KOPT-K1 (cell line): ENCODE measurements at regions not wholly inside any gene's neighbourhood (a gene's known extent, or its start where the extent isn't known, plus 50 kb on each side); places are given as distances from the start of the nearest gene placed in this dataset.
"Not testable (repeated sequence)": the region's sequence is repeated elsewhere in the genome, so short reads cannot be mapped to it uniquely, and the experiment has no call there.

ENCODE experiments used
- H3K27ac ChIP-seq: fragments of 200-600 bp; sonication (generic); 2 replicates; pipeline ENCODE4 v1.5.1; 2016; ENCODE audit warnings: antibody characterized with exemption, mild to moderate bottlenecking, low read depth, low read length; ENCODE audit not compliant: poor library complexity, severe bottlenecking
- H3K36me3 ChIP-seq: fragments of 200-600 bp; sonication (generic); 2 replicates; pipeline ENCODE4 v1.5.1; 2017; ENCODE audit warnings: antibody characterized with exemption, mild to moderate bottlenecking, low read length, moderate library complexity; ENCODE audit not compliant: insufficient read depth
- H3K9me3 ChIP-seq: fragments of 200-600 bp; sonication (generic); 2 replicates; pipeline ENCODE4 v1.5.1; 2017; ENCODE audit warnings: antibody characterized with exemption, low read length, mild to moderate bottlenecking; ENCODE audit not compliant: insufficient read depth, poor library complexity, severe bottlenecking

DNA sequence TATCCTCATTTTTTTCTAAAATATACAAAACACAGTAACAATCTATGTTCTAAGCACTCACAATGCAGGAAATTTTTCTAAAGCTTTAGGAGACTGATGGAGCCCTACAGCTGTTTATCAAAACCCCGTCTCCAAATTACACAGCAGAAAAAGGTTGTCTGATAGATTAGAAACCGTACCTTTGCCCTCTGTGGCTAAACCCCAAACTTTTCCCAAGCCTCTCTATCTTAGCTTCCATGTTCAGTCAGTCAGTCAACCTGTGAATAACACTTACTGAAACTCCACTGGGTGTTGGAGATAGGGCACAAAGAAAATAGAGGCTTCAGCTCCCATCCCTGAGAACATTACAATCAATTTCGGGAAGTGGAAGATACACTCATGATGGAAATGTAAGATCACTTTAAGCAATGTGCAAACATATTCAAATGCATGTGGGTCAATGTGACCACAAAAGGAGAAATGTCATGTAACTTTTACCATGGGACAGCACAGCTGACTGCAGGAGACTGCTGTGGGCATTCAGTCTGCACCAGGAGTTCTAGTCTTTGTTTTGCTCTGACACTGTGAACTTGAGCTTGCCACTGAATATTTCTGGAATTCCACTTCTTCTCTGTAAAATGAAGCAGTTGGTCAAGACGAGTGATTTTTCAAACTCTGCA lies 279.5 kb upstream of the PIK3R1 start:
- H3K27ac ChIP-seq, result no peak overlapping the region
- peaks cover 6% of the 10 kb centered on the region for H3K9me3 ChIP-seq
- no peaks in the 10 kb centered on the region for H3K36me3 ChIP-seq

DNA sequence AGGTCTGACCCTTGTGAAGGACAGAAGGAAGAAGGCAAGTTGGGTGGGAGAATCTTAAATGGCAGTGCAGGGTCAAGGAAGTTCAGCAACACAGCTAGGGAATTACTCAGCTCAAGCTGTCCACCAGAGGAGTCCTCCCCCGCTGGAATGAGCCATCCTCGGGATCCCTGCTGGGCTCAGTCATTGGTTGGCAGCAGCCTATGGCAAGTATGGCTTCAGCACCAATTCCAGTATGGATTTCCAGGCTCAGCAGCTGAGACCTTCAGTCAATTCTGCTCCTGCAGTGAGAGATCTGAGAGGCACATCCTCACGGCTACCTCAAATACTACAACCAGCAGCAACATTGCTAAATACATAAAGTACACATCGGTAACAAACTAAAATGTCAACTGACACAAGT lies 280.6 kb upstream of the PIK3R1 start:
- Histone ChIP-seq H3K9me3 (peaks cover 8% of the 10 kb centered on the region), H3K36me3 (no peaks in the 10 kb centered on the region), H3K27ac (no peak overlapping the region)

DNA sequence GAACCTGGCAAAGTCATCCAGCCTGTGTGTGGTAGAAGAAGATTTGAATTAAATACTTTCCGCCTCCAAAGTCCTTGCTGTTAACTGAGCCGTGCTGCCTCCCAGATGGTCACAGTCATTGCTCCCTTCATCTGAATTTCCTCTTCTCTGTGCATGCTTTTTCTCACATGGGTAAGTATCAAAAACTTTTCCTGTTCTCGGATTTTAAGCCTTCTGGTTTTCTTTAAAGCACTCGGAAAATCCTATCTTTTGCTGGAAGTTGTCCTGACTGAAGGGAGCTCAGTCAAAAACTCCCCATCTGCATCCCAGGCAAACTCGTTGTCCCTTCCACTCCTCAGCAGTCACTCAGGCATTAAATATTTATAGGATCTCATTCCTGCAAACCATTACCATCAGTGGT lies 290.0 kb upstream of the PIK3R1 start:
- H3K9me3 ChIP-seq, result no peaks in the 10 kb centered on the region
- no peaks in the 10 kb centered on the region for H3K36me3 ChIP-seq
- no peak overlapping the region for H3K27ac ChIP-seq

DNA sequence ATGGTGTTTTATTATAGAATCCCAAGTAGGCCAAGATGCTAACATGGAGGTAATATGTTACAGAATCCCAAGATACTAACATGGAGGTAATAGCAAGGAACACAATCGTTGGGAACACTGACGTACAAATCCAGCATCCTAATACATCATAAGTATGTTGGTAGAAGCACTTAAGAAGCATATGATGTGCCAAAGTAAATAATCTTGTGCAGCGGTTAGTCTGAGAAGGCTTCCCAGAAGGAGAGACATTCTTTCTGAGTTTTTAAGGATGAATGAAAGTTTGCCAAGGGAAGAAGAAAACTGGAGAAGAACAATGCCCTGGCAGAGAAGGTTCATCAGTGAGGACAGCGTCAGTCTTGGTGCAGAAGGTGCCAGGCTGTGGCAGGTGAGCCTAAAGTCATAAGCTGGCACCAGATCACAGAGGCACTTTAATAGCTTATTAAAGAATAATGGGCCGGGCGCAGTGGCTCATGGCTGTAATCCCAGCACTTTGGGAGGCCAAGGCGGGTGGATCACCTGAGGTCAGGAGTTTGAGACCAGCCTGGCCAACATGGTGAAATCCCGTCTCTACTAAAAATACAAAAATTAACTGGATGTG lies 294.5 kb upstream of the PIK3R1 start:
- Histone ChIP-seq H3K27ac (no peak overlapping the region), H3K9me3 (peaks cover 11% of the 10 kb centered on the region)

DNA sequence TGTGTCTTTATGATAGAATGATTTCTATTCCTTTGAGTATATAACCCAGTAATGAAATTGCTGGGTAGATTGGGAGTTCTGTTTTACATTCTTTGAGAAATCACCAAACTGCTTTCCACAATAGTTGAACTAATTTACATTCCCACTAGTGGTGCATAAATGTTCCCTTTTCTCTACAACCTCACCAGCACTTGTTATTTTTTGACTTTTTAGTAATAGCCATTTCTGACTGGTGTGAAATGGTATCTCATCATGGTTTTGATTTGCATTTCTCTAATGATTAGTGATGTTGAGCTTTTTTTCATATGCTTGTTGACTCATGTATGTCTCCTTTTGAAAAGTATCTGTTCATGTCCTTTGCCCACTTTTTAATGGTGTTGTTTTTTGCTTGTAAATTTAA lies 296.0 kb upstream of the PIK3R1 start:
- not testable (repeated sequence) for H3K27ac ChIP-seq, H3K36me3 ChIP-seq
- H3K9me3 ChIP-seq, result peaks cover 11% of the 10 kb centered on the region

More for the DNA sequence above, 294.5 kb upstream of the PIK3R1 start:
- no peaks in the 10 kb centered on the region for H3K36me3 ChIP-seq

DNA sequence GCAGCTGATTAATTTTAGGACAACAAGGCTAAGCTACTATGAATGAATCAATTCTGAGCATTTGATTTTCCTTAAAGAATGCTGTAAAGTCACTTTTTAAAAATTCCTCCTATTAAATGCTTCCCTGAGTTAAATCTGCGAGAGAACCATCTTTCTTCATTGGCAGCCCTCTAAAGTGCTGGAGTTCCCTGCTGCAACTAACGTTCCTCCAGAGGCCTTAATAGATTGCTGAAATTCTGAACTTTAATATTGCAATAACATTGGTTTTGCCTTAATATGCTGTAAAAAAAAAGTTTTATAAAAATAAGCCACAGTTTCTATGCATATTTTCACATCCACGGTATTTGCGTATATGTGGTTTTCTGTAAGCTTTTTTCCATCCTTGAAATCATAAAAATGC lies 298.0 kb upstream of the PIK3R1 start:
- no peak overlapping the region for H3K27ac ChIP-seq
- H3K36me3 ChIP-seq, result no peaks in the 10 kb centered on the region
- H3K9me3 ChIP-seq, result peaks cover 11% of the 10 kb centered on the region

DNA sequence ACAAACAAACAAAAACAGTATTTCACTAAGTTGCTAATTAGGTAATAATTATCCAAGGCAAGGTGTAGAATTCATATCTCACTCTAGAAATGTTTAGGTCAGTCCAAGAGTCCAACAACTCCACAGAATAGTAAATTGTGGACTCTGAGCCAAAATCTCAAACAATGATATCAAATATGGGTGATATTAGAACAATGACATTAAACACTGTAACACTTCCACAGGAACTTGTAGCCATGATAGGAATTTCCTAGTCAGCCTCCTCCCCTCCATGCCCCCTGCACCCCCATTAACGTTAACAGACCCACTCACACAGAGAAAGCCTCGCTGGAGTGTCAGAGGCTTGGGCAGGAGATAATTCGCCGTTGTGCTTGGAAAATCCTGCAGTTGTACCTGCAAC lies 305.0 kb upstream of the PIK3R1 start:
- Histone ChIP-seq H3K27ac (no peak overlapping the region), H3K9me3 (no peaks in the 10 kb centered on the region), H3K36me3 (no peaks in the 10 kb centered on the region)

DNA sequence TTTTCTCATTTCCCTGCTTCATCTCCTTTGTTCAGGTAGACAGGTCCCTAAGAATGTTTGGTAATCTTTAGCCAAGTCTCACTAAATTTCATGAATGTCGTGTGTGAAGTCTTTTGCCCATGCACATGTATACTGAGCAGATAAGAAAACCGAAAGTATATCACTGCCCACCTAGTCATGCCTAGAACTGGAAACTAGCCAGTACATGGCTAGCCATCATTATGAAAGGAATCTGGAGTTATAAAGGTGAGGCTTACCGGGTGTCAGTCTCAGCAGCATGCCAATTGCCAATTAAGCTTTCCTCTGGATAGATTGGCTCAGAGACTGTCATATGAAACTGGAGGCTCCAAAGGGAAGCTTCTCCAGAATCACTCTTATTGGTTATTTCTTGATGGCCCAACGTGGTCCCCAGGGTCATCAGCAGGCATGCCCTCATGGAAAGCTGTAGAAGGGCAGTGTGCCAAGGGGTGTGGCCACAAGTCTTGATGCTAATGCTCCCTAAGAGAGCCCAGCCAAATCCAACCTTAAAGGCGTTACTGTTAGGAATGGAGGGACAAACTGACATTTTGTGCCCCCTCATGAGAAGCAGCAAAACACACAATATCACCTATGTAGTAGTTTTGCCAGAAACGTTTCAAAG lies 307.3 kb upstream of the PIK3R1 start:
- Histone ChIP-seq H3K9me3 (no peaks in the 10 kb centered on the region), H3K27ac (no peak overlapping the region), H3K36me3 (no peaks in the 10 kb centered on the region)

DNA sequence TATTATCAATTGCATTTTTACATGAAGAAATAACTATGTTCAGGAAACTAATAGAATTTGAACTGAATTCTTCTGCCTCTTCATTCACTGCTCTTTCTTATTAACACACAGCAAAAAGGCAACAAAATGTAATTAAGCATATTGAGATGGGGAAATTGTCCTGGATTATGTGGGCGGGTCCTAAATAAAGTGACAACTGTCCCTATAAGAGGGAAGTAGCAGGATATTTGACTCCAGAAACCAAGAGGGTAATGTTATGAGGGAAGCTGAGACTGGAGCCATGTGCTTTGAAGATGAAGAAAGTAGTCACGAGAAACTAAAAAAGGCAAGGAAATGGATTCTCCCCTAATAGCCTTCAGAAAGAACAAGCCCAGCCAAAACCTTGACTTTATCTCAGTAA lies 311.2 kb upstream of the PIK3R1 start:
- H3K27ac ChIP-seq, result no peak overlapping the region
- H3K36me3 ChIP-seq, result no peaks in the 10 kb centered on the region
- no peaks in the 10 kb centered on the region for H3K9me3 ChIP-seq

DNA sequence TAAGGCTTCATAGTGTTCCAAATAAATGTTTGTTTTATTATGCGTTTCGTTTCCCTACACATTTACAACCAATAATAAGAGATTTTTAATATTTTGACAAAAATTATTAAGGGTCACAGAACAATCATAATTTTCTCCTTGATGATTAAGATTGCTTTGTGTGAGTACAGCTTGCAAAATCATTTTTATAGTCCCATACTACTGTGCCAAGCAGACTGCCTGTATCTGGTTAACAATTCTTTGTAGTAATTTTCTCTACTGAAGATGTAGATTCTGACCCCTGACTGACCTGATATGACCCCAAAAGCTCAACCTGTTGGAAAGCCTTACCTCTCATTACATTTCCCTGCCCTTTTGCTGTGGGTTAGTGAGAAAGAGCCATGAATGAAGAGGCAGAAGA lies 311.9 kb upstream of the PIK3R1 start:
- H3K36me3 ChIP-seq, result no peaks in the 10 kb centered on the region
- no peaks in the 10 kb centered on the region for H3K9me3 ChIP-seq
- H3K27ac ChIP-seq, result no peak overlapping the region

DNA sequence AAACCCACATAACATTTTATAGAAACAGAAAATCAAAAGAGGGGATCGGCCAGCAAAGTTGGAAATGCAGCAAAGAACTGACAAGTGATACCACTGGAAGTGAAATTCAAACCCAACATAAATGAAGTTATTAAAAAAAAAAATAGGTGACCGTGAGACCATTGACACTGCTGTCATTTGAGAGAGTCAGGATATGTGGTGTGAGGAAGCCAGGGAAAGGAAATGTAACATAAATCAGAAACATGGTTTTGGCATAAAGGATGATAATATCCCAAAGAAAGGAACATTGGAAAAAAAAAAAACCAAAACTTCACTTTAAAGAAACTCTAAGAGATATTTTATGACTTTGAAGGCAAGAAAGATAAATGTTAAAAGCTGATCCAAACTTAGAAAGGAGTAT lies 312.4 kb upstream of the PIK3R1 start:
- no peaks in the 10 kb centered on the region for H3K36me3 ChIP-seq
- no peaks in the 10 kb centered on the region for H3K9me3 ChIP-seq
- no peak overlapping the region for H3K27ac ChIP-seq

DNA sequence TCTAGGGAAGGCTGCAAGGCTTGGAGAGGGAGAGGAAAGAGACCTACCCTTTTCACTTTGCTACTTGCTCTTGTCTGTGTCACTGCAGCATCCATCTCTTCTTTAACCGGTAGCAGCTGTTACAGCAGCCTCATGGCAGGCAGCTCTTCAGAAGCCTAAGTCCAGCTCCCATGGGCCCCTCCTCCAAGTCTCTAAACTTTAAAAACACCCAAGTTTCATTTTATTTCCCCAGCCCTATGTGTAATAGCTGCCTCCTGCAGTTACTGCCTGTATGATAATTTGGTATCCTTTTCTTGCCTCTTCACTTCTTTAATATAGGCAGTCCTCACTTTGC lies 313.1 kb upstream of the PIK3R1 start:
- H3K27ac ChIP-seq, result no peak overlapping the region
- no peaks in the 10 kb centered on the region for H3K36me3 ChIP-seq
- no peaks in the 10 kb centered on the region for H3K9me3 ChIP-seq

DNA sequence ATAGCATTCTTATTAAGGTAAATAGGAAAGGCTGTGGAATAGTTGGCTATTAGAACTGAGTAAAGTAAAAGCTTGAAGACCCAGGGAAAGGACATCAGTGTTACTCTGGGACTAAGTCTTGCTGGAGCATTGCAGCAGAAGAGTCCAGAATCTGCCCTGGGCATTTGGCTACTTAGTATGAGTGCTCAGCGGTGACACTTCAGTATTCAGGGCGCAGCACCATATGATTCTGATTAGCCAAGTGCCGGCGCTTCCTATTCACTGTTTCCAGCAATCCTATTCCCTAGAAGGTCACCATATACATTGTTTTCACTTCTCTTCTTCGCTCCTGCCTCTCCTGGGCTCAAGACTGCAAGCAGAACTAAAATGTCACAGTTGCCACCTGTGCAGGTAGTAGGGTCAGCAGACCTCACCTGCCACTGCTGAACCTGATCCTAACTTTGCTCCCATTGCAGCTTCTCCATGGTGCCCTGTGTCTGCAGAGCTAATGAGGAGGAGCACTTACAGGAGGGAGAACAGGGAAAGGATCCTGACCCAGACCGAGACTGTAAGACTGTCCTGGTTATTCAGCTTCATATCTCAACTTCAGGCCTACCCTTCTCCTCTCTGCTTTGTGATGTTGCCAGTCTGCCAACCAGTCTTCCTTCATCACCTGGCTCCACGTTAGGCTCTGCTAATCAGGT lies 313.6 kb upstream of the PIK3R1 start:
- Histone ChIP-seq H3K9me3 (no peaks in the 10 kb centered on the region), H3K36me3 (no peaks in the 10 kb centered on the region), H3K27ac (no peak overlapping the region)

DNA sequence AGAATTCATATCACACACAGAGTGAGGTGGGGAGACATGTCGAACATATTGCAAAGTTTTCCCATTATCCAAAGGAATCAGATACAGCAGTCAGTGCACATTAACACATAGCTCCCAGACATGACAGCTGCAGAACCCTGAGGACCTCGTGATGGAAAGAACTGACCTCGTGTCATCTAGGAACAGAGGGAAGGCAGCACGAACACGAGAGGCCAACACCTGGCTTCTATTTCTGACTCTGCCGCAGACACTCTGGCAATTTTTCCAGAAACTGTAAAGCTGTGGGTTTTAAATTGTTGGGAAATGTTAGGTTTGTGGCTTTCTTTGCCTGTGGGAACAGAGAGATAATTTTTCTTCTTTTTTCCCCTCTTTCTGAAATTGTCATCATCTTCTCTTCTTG lies 315.0 kb upstream of the PIK3R1 start:
- Histone ChIP-seq H3K27ac (no peak overlapping the region), H3K9me3 (peaks cover 4% of the 10 kb centered on the region), H3K36me3 (no peaks in the 10 kb centered on the region)

DNA sequence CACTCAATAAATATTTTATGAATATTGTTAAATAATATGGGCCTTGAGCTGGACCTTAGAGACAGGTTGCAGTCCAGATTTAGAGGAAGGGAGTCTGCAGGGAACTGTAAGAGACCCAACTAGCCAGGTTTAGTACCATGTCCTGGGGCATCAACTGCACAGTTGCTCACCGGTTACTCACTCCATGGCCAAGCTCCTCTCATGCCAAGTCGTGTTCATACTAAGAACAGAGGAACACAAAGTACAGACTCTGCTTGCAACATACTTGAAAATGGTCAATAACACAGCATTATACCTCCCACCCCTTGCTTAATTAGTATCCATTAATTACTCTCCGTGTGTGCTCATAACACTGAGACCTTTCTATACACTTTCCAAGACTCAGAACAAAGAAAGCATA lies 317.6 kb upstream of the PIK3R1 start:
- Histone ChIP-seq H3K36me3 (no peaks in the 10 kb centered on the region), H3K27ac (no peak overlapping the region)

More for the DNA sequence above, 317.6 kb upstream of the PIK3R1 start:
- peaks cover 4% of the 10 kb centered on the region for H3K9me3 ChIP-seq
